H9 (cell line): ENCODE measurements at regions not wholly inside any gene's neighbourhood (a gene's known extent, or its start where the extent isn't known, plus 50 kb on each side); places are given as distances from the start of the nearest gene placed in this dataset.

ENCODE experiments used
- DNase-seq: peaks from one replicate; pipeline ENCODE4 v3.0.0-alpha.2; 2017
- H2AFZ ChIP-seq: one replicate; pipeline ENCODE4 v1.6.1; 2013; ENCODE audit warnings: mild to moderate bottlenecking, low read length, control low read depth, moderate library complexity
- H2AK5ac ChIP-seq: 2 replicates; pipeline ENCODE4 v1.6.1; 2013; ENCODE audit warnings: low read length, control low read depth, mixed read lengths; ENCODE audit not compliant: insufficient read length
- H2BK120ac ChIP-seq: one replicate; pipeline ENCODE4 v1.6.1; 2013; ENCODE audit warnings: low read depth, mild to moderate bottlenecking, low read length, control low read depth, inconsistent platforms; ENCODE audit not compliant: poor library complexity, severe bottlenecking
- H2BK12ac ChIP-seq: 2 replicates; pipeline ENCODE4 v1.6.1; 2013; ENCODE audit warnings: low read length, control low read depth, mixed read lengths, low read depth; ENCODE audit not compliant: insufficient read length
- H2BK15ac ChIP-seq: 2 replicates; pipeline ENCODE4 v1.6.1; 2013; ENCODE audit warnings: low read depth, low read length, control low read depth
- H2BK20ac ChIP-seq: one replicate; pipeline ENCODE4 v1.6.1; 2013; ENCODE audit warnings: low read depth, mild to moderate bottlenecking, low read length, control low read depth, inconsistent platforms; ENCODE audit not compliant: poor library complexity, severe bottlenecking
- H2BK5ac ChIP-seq: 2 replicates; pipeline ENCODE4 v1.6.1; 2013; ENCODE audit warnings: low read length, control low read depth, mixed read lengths; ENCODE audit not compliant: insufficient read length
- H3K14ac ChIP-seq: 2 replicates; pipeline ENCODE4 v1.6.1; 2013; ENCODE audit warnings: low read length, control low read depth; ENCODE audit not compliant: insufficient read depth
- H3K18ac ChIP-seq: 2 replicates; pipeline ENCODE4 v1.6.1; 2013; ENCODE audit warnings: low read depth, mild to moderate bottlenecking, mixed read lengths, low read length, control low read depth; ENCODE audit not compliant: insufficient read length
- H3K23ac ChIP-seq: 2 replicates; pipeline ENCODE4 v1.6.1; 2013; ENCODE audit warnings: low read length, control low read depth, mixed read lengths, low read depth; ENCODE audit not compliant: insufficient read length
- H3K23me2 ChIP-seq: 2 replicates; pipeline ENCODE4 v1.6.1; 2013; ENCODE audit warnings: low read depth, mild to moderate bottlenecking, mixed read lengths, low read length, control low read depth; ENCODE audit not compliant: insufficient read length, poor library complexity, severe bottlenecking
- H3K27ac ChIP-seq: 2 replicates; pipeline ENCODE4 v1.5.1; 2013; ENCODE audit warnings: low read length, control low read depth, mixed read lengths, low read depth; ENCODE audit not compliant: insufficient read length
- H3K27me3 ChIP-seq: 2 replicates; pipeline ENCODE4 v1.6.1; 2013; ENCODE audit warnings: low read length, control low read depth, inconsistent platforms; ENCODE audit not compliant: insufficient read depth
- H3K4ac ChIP-seq: 2 replicates; pipeline ENCODE4 v1.6.1; 2013; ENCODE audit warnings: low read depth, mild to moderate bottlenecking, control low read depth, inconsistent platforms, low read length, moderate library complexity
- H3K4me1 ChIP-seq: 2 replicates; pipeline ENCODE4 v1.6.1; 2013; ENCODE audit warnings: low read length, control low read depth, inconsistent platforms; ENCODE audit not compliant: insufficient read depth
- H3K4me2 ChIP-seq: 2 replicates; pipeline ENCODE4 v1.6.1; 2013; ENCODE audit warnings: low read length, control low read depth, mixed read lengths; ENCODE audit not compliant: insufficient read length, insufficient read depth
- H3K56ac ChIP-seq: 2 replicates; pipeline ENCODE4 v1.6.1; 2013; ENCODE audit warnings: low read depth, mild to moderate bottlenecking, mixed read lengths, low read length, control low read depth; ENCODE audit not compliant: insufficient read length
- H3K79me1 ChIP-seq: 2 replicates; pipeline ENCODE4 v1.6.1; 2013; ENCODE audit warnings: low read depth, mild to moderate bottlenecking, moderate library complexity, low read length, control low read depth, inconsistent platforms; ENCODE audit not compliant: insufficient read depth, poor library complexity, severe bottlenecking
- H3K79me2 ChIP-seq: 2 replicates; pipeline ENCODE4 v1.6.1; 2013; ENCODE audit warnings: low read length, control low read depth, inconsistent platforms; ENCODE audit not compliant: insufficient read depth
- H3K9ac ChIP-seq: 2 replicates; pipeline ENCODE4 v1.6.1; 2013; ENCODE audit warnings: low read length, control low read depth, mixed read lengths; ENCODE audit not compliant: insufficient read length; ENCODE audit errors: extremely low read depth
- H3K9me3 ChIP-seq: one replicate; pipeline ENCODE4 v1.6.1; 2013; ENCODE audit warnings: low read depth, low read length, inconsistent platforms; ENCODE audit not compliant: control insufficient read depth
- H3T11ph ChIP-seq: one replicate; pipeline ENCODE4 v1.6.1; 2013; ENCODE audit warnings: mild to moderate bottlenecking, low read length, control low read depth, inconsistent platforms
- H4K20me1 ChIP-seq: one replicate; pipeline ENCODE4 v1.6.1; 2013; ENCODE audit not compliant: control insufficient read depth, insufficient read length, insufficient read depth
- H4K5ac ChIP-seq: 2 replicates; pipeline ENCODE4 v1.6.1; 2013; ENCODE audit warnings: low read depth, mild to moderate bottlenecking, mixed read lengths, low read length, control low read depth; ENCODE audit not compliant: insufficient read length
- H4K8ac ChIP-seq: replicated peaks from 2 replicates; pipeline ENCODE4 v1.6.1; 2013; ENCODE audit warnings: low read length, control low read depth, mixed read lengths, low read depth; ENCODE audit not compliant: insufficient read length
- H4K91ac ChIP-seq: 2 replicates; pipeline ENCODE4 v1.6.1; 2013; ENCODE audit warnings: low read depth, mild to moderate bottlenecking, moderate library complexity, mixed read lengths, low read length, control low read depth; ENCODE audit not compliant: insufficient read length
- H3K27ac Mint-ChIP-seq, 3 experiments: 2 replicates in 2 of 3; 3 replicates in 1 of 3; pipeline ENCODE4 v1.8.0; 2020 to 2021; ENCODE audit warnings: mixed read lengths in 3 of 3, mild to moderate bottlenecking in 1 of 3, moderate library complexity in 1 of 3
- H3K27me3 Mint-ChIP-seq: 2 replicates; pipeline ENCODE4 v1.8.0; 2021; ENCODE audit warnings: low read depth, mild to moderate bottlenecking, moderate library complexity, mixed read lengths
- H3K36me3 Mint-ChIP-seq, 3 experiments: 2 replicates in 2 of 3; 3 replicates in 1 of 3; pipeline ENCODE4 v1.8.0; 2020 to 2021; ENCODE audit warnings: low read depth in 3 of 3, mixed read lengths in 3 of 3; ENCODE audit not compliant: insufficient read depth in 1 of 3
- H3K4me1 Mint-ChIP-seq, 2 experiments: 2 replicates each; pipeline ENCODE4 v1.8.0; 2020; ENCODE audit warnings: mixed read lengths in 2 of 2
- H3K4me3 Mint-ChIP-seq, 2 experiments: 2 replicates in 1 of 2; 3 replicates in 1 of 2; pipeline ENCODE4 v1.8.0; 2020 to 2021; ENCODE audit warnings: mild to moderate bottlenecking in 2 of 2, mixed read lengths in 2 of 2, moderate library complexity in 1 of 2
- H3K9me3 Mint-ChIP-seq, 2 experiments: 2 replicates in 1 of 2; 3 replicates in 1 of 2; pipeline ENCODE4 v1.8.0; 2020; ENCODE audit warnings: mild to moderate bottlenecking in 2 of 2, mixed read lengths in 2 of 2, moderate library complexity in 1 of 2
- CTCF ChIP-seq: fragments of 200-600 bp; sonication (generic); conservative IDR thresholded peaks from 3 replicates; pipeline ENCODE4 v1.8.0; 2021; ENCODE audit warnings: antibody characterized with exemption, mild to moderate bottlenecking
- WGBS: extraction: QIAGEN DNeasy Blood & Tissue Kit; methylation state at CpG from one replicate; pipeline ENCODE4 v1.1.7; 2013; ENCODE audit warnings: missing lambda C conversion rate, low lambda C conversion rate, mixed read lengths; ENCODE audit not compliant: insufficient read length; ENCODE audit errors: extremely low coverage; 5-methylcytosine and 5-hydroxymethylcytosine counted together

GRCh38 chr17:68697850-68698361, 96.7 kb upstream of the FAM20A start:
- no peak overlapping the region for H3K56ac ChIP-seq
- H2BK12ac ChIP-seq = no peak overlapping the region
- Mint-ChIP-seq H3K36me3 (peaks cover 0 to 4% (median 3%) of the 10 kb centered on the region in 3 experiments; a peak in 2 of 7 replicates), H3K9me3 (no peaks in the 10 kb centered on the region; a peak in 3 of 5 replicates), H3K27ac (no peak overlapping the region), H3K4me1 (0 out of 4 replicates have a peak, but pooled peaks cover 0 to 3% of the 10 kb centered on the region in 2 experiments), H3K4me3 (no peak overlapping the region), H3K27me3 (peaks cover 3% of the 10 kb centered on the region)
- no peaks in the 10 kb centered on the region for H3K79me2 ChIP-seq
- H3K9ac ChIP-seq = no peak overlapping the region
- H4K20me1 ChIP-seq = no peaks in the 10 kb centered on the region
- H2BK5ac ChIP-seq = no peak overlapping the region
- H2BK20ac ChIP-seq = no peak overlapping the region
- no peak overlapping the region for H2AFZ ChIP-seq
- H3K27ac ChIP-seq = no peak overlapping the region
- H3K4ac ChIP-seq = no peak overlapping the region
- no peak overlapping the region for H4K8ac ChIP-seq
- no peaks in the 10 kb centered on the region for H3K27me3 ChIP-seq
- H2BK15ac ChIP-seq = no peak overlapping the region
- H3K9me3 ChIP-seq = no peaks in the 10 kb centered on the region
- no peaks in the 10 kb centered on the region for H3K23me2 ChIP-seq
- no peak overlapping the region for H3K18ac ChIP-seq
- no peak overlapping the region for H3T11ph ChIP-seq
- DNase-seq = no peak
- no peak overlapping the region for H3K4me2 ChIP-seq
- no CpG with 5 or more reads among the region's 1 CpG for WGBS
- H4K91ac ChIP-seq = no peak overlapping the region
- no peak overlapping the region for H3K23ac ChIP-seq
- TF ChIP-seq CTCF = no peak
- H3K79me1 ChIP-seq = no peaks in the 10 kb centered on the region
- H2AK5ac ChIP-seq = no peak overlapping the region
- H3K4me1 ChIP-seq = 0 out of 2 replicates have a peak, but pooled peaks cover 2% of the 10 kb centered on the region
- H4K5ac ChIP-seq = no peak overlapping the region
- no peak overlapping the region for H3K14ac ChIP-seq
- no peak overlapping the region for H2BK120ac ChIP-seq
